IMR-90 (cell line): ENCODE measurements at regions not wholly inside any gene's neighbourhood (a gene's known extent, or its start where the extent isn't known, plus 50 kb on each side); places are given as distances from the start of the nearest gene placed in this dataset.

ENCODE experiments used
- POLR2A ChIP-seq: IDR thresholded peaks from 2 replicates; pipeline ENCODE4 v1.6.1; 2012; ENCODE audit warnings: mild to moderate bottlenecking, low read depth, low read length
- SMC3 ChIP-seq: fragments of 150-350 bp; IDR thresholded peaks from 2 replicates; pipeline ENCODE4 v1.6.1; 2016; ENCODE audit warnings: low read depth, mild to moderate bottlenecking, antibody characterized with exemption, low read length, moderate library complexity
- TF ChIP-seq, protein P1 (sequence below): fragments of 150-350 bp; IDR thresholded peaks from 2 replicates; pipeline ENCODE4 v1.6.1; 2017; ENCODE audit warnings: mild to moderate bottlenecking, antibody characterized with exemption, low read length, low read depth
- TF ChIP-seq, protein P2 (sequence below): conservative IDR thresholded peaks from 2 replicates; pipeline ENCODE4 v1.5.1; 2012; ENCODE audit warnings: mild to moderate bottlenecking, low read depth, low read length, improper control_type of control experiment

DNA sequence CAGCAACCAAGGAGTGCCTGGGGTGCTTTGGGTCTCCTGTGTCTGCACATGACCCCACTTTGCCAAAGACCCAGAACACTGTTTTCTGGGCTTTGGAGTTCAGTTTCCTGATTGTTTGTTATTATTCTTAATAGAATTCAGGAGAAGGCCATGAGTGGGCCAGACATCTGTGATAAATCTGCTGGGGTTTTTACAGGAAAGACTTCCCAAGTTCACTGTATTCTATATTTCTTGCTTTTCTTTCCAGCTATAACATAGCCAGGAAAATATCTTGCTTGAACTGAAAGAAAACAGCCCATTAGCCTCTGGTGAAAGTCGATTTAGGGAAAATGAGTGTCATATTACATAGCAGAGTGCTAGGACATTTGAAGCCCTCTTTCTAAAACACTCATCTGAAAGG, 345.1 kb upstream of the USP24 start:
- TF ChIP-seq POLR2A (no peak), SMC3 (no peak)
- TF ChIP-seq, protein P1, sequence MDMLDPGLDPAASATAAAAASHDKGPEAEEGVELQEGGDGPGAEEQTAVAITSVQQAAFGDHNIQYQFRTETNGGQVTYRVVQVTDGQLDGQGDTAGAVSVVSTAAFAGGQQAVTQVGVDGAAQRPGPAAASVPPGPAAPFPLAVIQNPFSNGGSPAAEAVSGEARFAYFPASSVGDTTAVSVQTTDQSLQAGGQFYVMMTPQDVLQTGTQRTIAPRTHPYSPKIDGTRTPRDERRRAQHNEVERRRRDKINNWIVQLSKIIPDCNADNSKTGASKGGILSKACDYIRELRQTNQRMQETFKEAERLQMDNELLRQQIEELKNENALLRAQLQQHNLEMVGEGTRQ = no peak
- TF ChIP-seq, protein P2, sequence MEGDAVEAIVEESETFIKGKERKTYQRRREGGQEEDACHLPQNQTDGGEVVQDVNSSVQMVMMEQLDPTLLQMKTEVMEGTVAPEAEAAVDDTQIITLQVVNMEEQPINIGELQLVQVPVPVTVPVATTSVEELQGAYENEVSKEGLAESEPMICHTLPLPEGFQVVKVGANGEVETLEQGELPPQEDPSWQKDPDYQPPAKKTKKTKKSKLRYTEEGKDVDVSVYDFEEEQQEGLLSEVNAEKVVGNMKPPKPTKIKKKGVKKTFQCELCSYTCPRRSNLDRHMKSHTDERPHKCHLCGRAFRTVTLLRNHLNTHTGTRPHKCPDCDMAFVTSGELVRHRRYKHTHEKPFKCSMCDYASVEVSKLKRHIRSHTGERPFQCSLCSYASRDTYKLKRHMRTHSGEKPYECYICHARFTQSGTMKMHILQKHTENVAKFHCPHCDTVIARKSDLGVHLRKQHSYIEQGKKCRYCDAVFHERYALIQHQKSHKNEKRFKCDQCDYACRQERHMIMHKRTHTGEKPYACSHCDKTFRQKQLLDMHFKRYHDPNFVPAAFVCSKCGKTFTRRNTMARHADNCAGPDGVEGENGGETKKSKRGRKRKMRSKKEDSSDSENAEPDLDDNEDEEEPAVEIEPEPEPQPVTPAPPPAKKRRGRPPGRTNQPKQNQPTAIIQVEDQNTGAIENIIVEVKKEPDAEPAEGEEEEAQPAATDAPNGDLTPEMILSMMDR = no peak
